ENCODE measurements at regions not wholly inside any gene's neighbourhood (a gene's known extent, or its start where the extent isn't known, plus 50 kb on each side); places are given as distances from the start of the nearest gene placed in this dataset.

GRCh38 chr12:66799551-66799950, 120.7 kb upstream of the GRIP1 start:
- TF ChIP-seq CTCF (IDR thresholded peaks at IDR 0.05) (no peak), POLR2A (IDR thresholded peaks at IDR 0.05) (no peak), POLR2AphosphoS5 (IDR thresholded peaks at IDR 0.05; ENCODE audit: insufficient read depth in 1 of 2, low read depth in 1 of 2) (no peak)

Measured in vagina (tissue), 2 donors.